ENCODE measurements at regions not wholly inside any gene's neighbourhood (a gene's known extent, or its start where the extent isn't known, plus 50 kb on each side); places are given as distances from the start of the nearest gene placed in this dataset.

GRCh38 chr2:236762628-236763027 is 193.0 kb downstream of the ACKR3 start:
- CTCF ChIA-PET = no interaction called here
- TF ChIP-seq FOXK2 (IDR thresholded peaks at IDR 0.05) (no peak), PKNOX1 (IDR thresholded peaks at IDR 0.05) (no peak), NFRKB (IDR thresholded peaks at IDR 0.05) (no peak), ARNT (IDR thresholded peaks at IDR 0.05) (no peak), SUZ12 (IDR thresholded peaks at IDR 0.05) (no peak)
- POLR2A ChIA-PET = no interaction called here
- no peak for DNase-seq (ENCODE audit: extremely low spot score)

- DNase-seq (ENCODE audit: extremely low spot score) = no peak
- TF ChIP-seq ZNF384 (IDR thresholded peaks at IDR 0.05) = no peak
- no peak for TF ChIP-seq SUZ12 (IDR thresholded peaks at IDR 0.05)
- TF ChIP-seq L3MBTL2 (conservative IDR thresholded peaks at IDR 0.05) = no peak
- TF ChIP-seq HDGF (IDR thresholded peaks at IDR 0.05; ENCODE audit: borderline replicate concordance) = no peak
- no peak for TF ChIP-seq LEF1 (IDR thresholded peaks at IDR 0.05; ENCODE audit: borderline replicate concordance)
- POLR2A ChIA-PET = no interaction called here
- CTCF ChIA-PET = interaction anchor here (0.6 kb wide), 1 partner anchor 294 kb away, joined by 3 read pairs; no protein-coding TSS in a partner anchor
Measured at GRCh38 chr2:236763857-236764256, 194.2 kb downstream of the ACKR3 start.

- CTCF ChIA-PET = no interaction called here
Measured at GRCh38 chr2:236764716-236765115, 195.1 kb downstream of the ACKR3 start.

GRCh38 chr2:236765478-236765877 is 195.9 kb downstream of the ACKR3 start:
- POLR2A ChIA-PET = no interaction called here

More at GRCh38 chr2:236764716-236765115, 195.1 kb downstream of the ACKR3 start:
- TF ChIP-seq L3MBTL2 (conservative IDR thresholded peaks at IDR 0.05) (no peak), CTBP1 (IDR thresholded peaks at IDR 0.05; ENCODE audit: borderline replicate concordance) (no peak), TARDBP (IDR thresholded peaks at IDR 0.05) (no peak), FOXA1 (IDR thresholded peaks at IDR 0.05) (no peak), ZNF384 (IDR thresholded peaks at IDR 0.05) (no peak), SP1 (IDR thresholded peaks at IDR 0.05) (no peak)
- POLR2A ChIA-PET = no interaction called here
- no peak for DNase-seq (ENCODE audit: extremely low spot score)

GRCh38 chr2:236766850-236767249 is 197.2 kb downstream of the ACKR3 start:
- DNase-seq (ENCODE audit: extremely low spot score) = no peak
- POLR2A ChIA-PET = no interaction called here
- TF ChIP-seq ELF4 (IDR thresholded peaks at IDR 0.05) (no peak), PKNOX1 (IDR thresholded peaks at IDR 0.05) (no peak), ARNT (IDR thresholded peaks at IDR 0.05) (no peak), FOXK2 (IDR thresholded peaks at IDR 0.05) (no peak), TARDBP (IDR thresholded peaks at IDR 0.05) (no peak), ZNF384 (IDR thresholded peaks at IDR 0.05) (no peak), L3MBTL2 (conservative IDR thresholded peaks at IDR 0.05) (no peak), FOXM1 (IDR thresholded peaks at IDR 0.05; ENCODE audit: borderline replicate concordance) (no peak), SP1 (IDR thresholded peaks at IDR 0.05) (no peak)
- CTCF ChIA-PET = no interaction called here

More at GRCh38 chr2:236765478-236765877, 195.9 kb downstream of the ACKR3 start:
- DNase-seq (ENCODE audit: extremely low spot score) = no peak
- CTCF ChIA-PET = no interaction called here
- TF ChIP-seq CTBP1 (IDR thresholded peaks at IDR 0.05; ENCODE audit: borderline replicate concordance) (no peak), FOXM1 (IDR thresholded peaks at IDR 0.05; ENCODE audit: borderline replicate concordance) (no peak), ARNT (IDR thresholded peaks at IDR 0.05) (no peak), NFRKB (IDR thresholded peaks at IDR 0.05) (no peak), FOXK2 (IDR thresholded peaks at IDR 0.05) (no peak), ZNF384 (IDR thresholded peaks at IDR 0.05) (no peak), PKNOX1 (IDR thresholded peaks at IDR 0.05) (no peak), FOXA1 (IDR thresholded peaks at IDR 0.05) (no peak), LEF1 (IDR thresholded peaks at IDR 0.05; ENCODE audit: borderline replicate concordance) (no peak), ELF4 (IDR thresholded peaks at IDR 0.05) (no peak), BHLHE40 (IDR thresholded peaks at IDR 0.05; ENCODE audit: borderline replicate concordance) (no peak), HDGF (IDR thresholded peaks at IDR 0.05; ENCODE audit: borderline replicate concordance) (no peak), SP1 (IDR thresholded peaks at IDR 0.05) (no peak), L3MBTL2 (conservative IDR thresholded peaks at IDR 0.05) (no peak), TARDBP (IDR thresholded peaks at IDR 0.05) (no peak), SUZ12 (IDR thresholded peaks at IDR 0.05) (no peak)

- DNase-seq (ENCODE audit: extremely low spot score) = no peak
- TF ChIP-seq ARNT (IDR thresholded peaks at IDR 0.05) = no peak
- TF ChIP-seq BHLHE40 (IDR thresholded peaks at IDR 0.05; ENCODE audit: borderline replicate concordance) = no peak
- no peak for TF ChIP-seq FOXK2 (IDR thresholded peaks at IDR 0.05)
- TF ChIP-seq L3MBTL2 (conservative IDR thresholded peaks at IDR 0.05) = no peak
- no peak for TF ChIP-seq HDGF (IDR thresholded peaks at IDR 0.05; ENCODE audit: borderline replicate concordance)
- TF ChIP-seq SUZ12 (IDR thresholded peaks at IDR 0.05) = no peak
- no peak for TF ChIP-seq ELF4 (IDR thresholded peaks at IDR 0.05)
- no peak for TF ChIP-seq PKNOX1 (IDR thresholded peaks at IDR 0.05)
- no peak for TF ChIP-seq ZNF384 (IDR thresholded peaks at IDR 0.05)
- TF ChIP-seq TARDBP (IDR thresholded peaks at IDR 0.05) = no peak
- ChIA-PET POLR2A (no interaction called here), CTCF (no interaction called here)
Measured at GRCh38 chr2:236767941-236768340, 198.3 kb downstream of the ACKR3 start.

All from HEK293T (cell line).